ENCODE measurements at regions not wholly inside any gene's neighbourhood (a gene's known extent, or its start where the extent isn't known, plus 50 kb on each side); places are given as distances from the start of the nearest gene placed in this dataset.

- BruUV-seq (replicated peaks) = no TSS peak
Observed at GRCh38 chr2:120441351-120441700, 95.4 kb downstream of the INHBB start.

More at GRCh38 chr2:120441351-120441700, 95.4 kb downstream of the INHBB start:
- in situ Hi-C loops (cut with MboI) = no loop called here
- H3K9ac ChIP-seq (ENCODE audit: insufficient read depth in 1 of 2, low read depth in 2 of 2, low read length in 2 of 2) = no peak overlapping the region
- WGBS (ENCODE audit: insufficient coverage, low coverage, missing lambda C conversion rate) = 0% methylated on average over 8 of the region's 9 CpGs
- ChIA-PET POLR2A (no interaction called here), CTCF (ENCODE audit: low intra/inter-chr PET ratio) (no interaction called here)
- DNase-seq (ENCODE audit: extremely low read depth in 1 of 4, low spot score in 3 of 4) = no peak
- no peaks in the 10 kb centered on the region for H3K79me2 ChIP-seq (ENCODE audit: control insufficient read depth, insufficient read depth, low read length)
- peaks cover 39 to 70% of the 10 kb centered on the region in 2 experiments for H3K27me3 ChIP-seq (ENCODE audit: control insufficient read depth in 2 of 2, insufficient read depth in 2 of 2, low read length in 2 of 2)
- H4K20me1 ChIP-seq (replicated peaks; ENCODE audit: control insufficient read depth, insufficient read depth, low read length) = peaks cover 5% of the 10 kb centered on the region
- peaks cover 0 to 18% of the 10 kb centered on the region in 2 experiments; a peak in 2 of 5 replicates for H3K4me1 ChIP-seq (replicated peaks in 1 of 2; ENCODE audit: control insufficient read depth in 2 of 2, insufficient read depth in 2 of 2, low read length in 2 of 2)
- H3K4me2 ChIP-seq (ENCODE audit: insufficient read depth, low read length) = no peak overlapping the region
- H3K36me3 ChIP-seq (ENCODE audit: control insufficient read depth, insufficient read depth, low read length) = no peaks in the 10 kb centered on the region
- H2AFZ ChIP-seq (ENCODE audit: low read depth, low read length) = no peak overlapping the region
- no peak for ATAC-seq
- no peak overlapping the region for H3K27ac ChIP-seq (ENCODE audit: extremely low read depth, low read depth, low read length)
- H3K9me3 ChIP-seq (replicated peaks; ENCODE audit: control insufficient read depth, insufficient read depth, low read depth, low read length) = no peaks in the 10 kb centered on the region
- H3K9me1 ChIP-seq (ENCODE audit: control insufficient read depth, insufficient read depth, low read length) = peaks cover 3% of the 10 kb centered on the region
- no peak overlapping the region for H3K4me3 ChIP-seq
- intact Hi-C loops (cut with micrococcal nuclease) = no loop called here
- no peak for FAIRE-seq
- TF ChIP-seq STAT5B (CRISPR knock-in tag; IDR thresholded peaks at IDR 0.05) = no peak
- no peak for TF ChIP-seq ZNF79 (CRISPR knock-in tag; IDR thresholded peaks at IDR 0.05; ENCODE audit: low read depth)
- no peak for TF ChIP-seq KHSRP (IDR thresholded peaks at IDR 0.05)
- TF ChIP-seq ZNF551 (CRISPR knock-in tag; IDR thresholded peaks at IDR 0.05) = no peak
- TF ChIP-seq CREM (IDR thresholded peaks at IDR 0.05; ENCODE audit: low read depth) = no peak
- TF ChIP-seq LCOR (CRISPR knock-in tag; IDR thresholded peaks at IDR 0.05) = no peak
- no peak for TF ChIP-seq RERE (CRISPR knock-in tag; IDR thresholded peaks at IDR 0.05; ENCODE audit: borderline replicate concordance)
- TF ChIP-seq RBBP5 (IDR thresholded peaks at IDR 0.05; ENCODE audit: borderline replicate concordance, insufficient read depth, low read length, poor library complexity, severe bottlenecking) = no peak
- no peak for TF ChIP-seq FOXK2 (conservative IDR thresholded peaks at IDR 0.05 in 1 of 2, IDR thresholded peaks at IDR 0.05 in 1 of 2; ENCODE audit: low read depth in 2 of 2)
- no peak for TF ChIP-seq DIDO1 (tag; IDR thresholded peaks at IDR 0.05; ENCODE audit: low read depth)
- TF ChIP-seq MXI1 (IDR thresholded peaks at IDR 0.05; ENCODE audit: low read depth, low read length) = no peak
- no peak for TF ChIP-seq HMGN3 (IDR thresholded peaks at IDR 0.05; ENCODE audit: borderline replicate concordance, extremely low read depth, insufficient read length, low read depth, low read length)
- TF ChIP-seq FOS (IDR thresholded peaks at IDR 0.05; ENCODE audit: extremely low read depth, insufficient read length) = no peak
